HG03039 (cell line): ENCODE measurements at regions not wholly inside any gene's neighbourhood (a gene's known extent, or its start where the extent isn't known, plus 50 kb on each side); places are given as distances from the start of the nearest gene placed in this dataset.
"Not testable (repeated sequence)": the region's sequence is repeated elsewhere in the genome, so short reads cannot be mapped to it uniquely, and the experiment has no call there.

Experiments
- ATAC-seq: cut with Tn5 transposase; IDR thresholded peaks from one replicate; pipeline ENCODE4 v1.9.1; 2021; ENCODE audit warnings: mild to moderate bottlenecking, moderate library complexity; ENCODE audit not compliant: unreplicated experiment

DNA sequence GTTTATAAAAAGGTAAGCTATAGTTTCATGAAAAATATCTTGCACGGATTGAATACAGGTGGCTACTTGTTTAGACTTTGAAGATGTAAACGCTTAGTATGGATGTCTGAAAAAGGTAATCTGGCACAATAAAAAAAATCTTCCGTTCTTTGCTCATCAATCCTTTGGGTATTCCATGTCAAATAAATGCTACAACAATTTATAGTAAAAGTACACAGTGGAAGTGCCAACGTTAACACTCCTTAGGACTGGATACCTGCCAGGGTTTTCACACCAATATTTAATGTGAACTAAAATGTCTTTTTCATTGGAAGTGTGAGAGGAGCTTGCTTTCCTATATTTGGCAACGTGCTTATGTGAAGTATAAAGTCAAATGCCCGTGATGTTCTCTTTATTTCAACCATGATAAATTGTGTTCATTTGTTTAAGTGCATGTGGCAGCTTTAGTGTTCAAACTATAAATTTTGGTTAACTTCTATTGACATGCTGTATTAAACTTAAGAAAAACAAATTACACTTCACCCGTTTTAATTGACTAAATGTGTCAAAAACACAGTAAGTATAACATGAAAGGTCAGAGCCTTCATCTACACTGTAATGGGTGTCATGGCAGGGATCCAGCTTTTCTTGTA is 121.7 kb upstream of the HAND2 start:
- no peak for ATAC-seq

DNA sequence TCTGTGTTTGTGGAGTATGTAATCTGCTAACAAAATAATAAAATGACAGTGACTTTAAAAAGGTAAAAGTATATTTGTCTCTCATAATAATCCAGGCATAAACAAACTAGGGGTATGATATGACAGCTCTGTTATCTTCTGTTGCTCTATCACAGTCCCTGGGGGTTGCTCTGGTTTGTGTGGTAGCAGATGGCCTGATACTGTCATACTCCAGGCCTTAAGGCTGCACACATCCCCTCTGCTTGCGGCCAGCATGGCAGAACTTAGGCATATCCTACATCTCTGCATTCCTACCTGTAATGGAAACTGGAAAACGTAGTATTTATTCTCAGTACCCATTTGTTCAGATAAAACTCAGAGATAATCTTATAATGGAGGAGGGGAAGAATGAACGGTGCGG is 117.9 kb upstream of the HAND2 start:
- ATAC-seq = no peak

DNA sequence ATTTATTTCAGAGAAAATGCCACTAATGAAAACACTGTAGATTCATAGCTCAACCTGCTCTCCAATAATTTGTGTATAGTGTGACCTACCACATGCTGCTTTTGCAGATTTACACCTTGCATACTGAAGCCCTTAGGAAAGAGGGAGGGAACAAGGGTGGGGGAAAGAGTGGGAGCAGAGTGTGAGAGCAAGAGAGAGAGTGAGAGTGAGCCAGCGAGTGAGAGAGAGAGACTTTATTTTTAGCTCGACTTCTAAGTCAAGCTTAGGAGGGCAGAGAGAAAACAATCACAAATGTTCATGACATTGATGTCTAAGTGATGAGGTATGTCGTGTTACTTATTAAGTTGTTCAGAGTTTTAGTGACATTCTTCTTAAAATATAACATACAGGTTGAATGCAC is 112.5 kb upstream of the HAND2 start:
- no peak for ATAC-seq

DNA sequence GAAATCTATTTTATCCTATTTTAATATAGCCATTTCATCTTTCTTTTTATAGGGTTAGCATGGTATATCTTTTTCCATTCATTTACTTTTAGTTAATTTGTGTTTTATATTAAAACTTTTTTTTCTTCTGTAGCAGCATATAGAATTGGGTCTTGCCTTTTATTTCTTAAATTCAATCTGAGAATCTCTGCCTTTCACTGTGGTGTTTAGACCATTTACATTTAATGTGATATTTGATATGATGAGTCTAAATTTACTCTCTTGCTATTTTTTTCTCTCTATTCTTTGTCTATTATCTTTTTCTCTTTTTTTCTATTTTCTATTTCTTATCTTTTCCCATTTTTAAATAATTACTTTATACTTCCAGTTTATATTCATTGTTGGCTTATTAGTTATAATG is 105.4 kb upstream of the HAND2 start:
- ATAC-seq = no peak

DNA sequence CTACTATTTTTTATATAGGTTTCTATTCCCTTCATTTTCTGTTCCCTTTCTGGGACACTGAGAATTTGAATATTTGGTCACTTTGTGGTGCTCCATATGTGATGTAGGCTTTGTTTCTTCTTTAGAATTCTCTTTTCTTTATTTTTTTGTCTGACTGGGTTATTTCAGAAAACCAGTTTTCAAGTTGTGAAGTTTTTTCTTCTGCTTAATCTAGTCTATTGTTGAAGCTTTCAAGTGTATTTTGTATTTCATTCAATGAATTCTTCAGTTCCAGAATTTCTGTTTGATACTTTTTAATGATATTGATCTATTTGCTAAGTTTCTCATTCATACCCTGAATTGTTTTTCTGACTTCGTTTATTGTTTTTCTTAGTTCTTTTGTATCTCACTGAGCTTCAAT is 96.2 kb upstream of the HAND2 start:
- no peak for ATAC-seq

DNA sequence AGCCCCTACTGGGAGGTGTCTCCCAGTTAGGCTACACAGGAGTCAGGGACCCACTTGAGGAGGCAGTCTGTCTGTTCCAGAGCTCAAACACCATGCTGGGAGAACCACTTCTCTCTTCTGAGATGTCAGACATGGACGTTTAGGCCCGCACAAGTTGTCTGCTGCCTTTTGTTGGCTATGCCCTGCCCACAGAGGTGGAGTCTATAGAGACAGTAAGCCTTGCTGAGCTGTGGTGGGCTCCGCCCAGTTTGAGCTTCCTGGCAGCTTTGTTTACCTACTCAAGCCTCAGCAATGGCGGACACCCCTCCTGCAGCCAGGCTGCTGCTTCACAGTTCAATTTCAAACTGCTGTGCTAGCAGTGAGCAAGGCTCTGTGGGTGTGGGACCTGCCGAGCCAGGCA is 88.6 kb upstream of the HAND2 start:
- not testable (repeated sequence) for ATAC-seq

DNA sequence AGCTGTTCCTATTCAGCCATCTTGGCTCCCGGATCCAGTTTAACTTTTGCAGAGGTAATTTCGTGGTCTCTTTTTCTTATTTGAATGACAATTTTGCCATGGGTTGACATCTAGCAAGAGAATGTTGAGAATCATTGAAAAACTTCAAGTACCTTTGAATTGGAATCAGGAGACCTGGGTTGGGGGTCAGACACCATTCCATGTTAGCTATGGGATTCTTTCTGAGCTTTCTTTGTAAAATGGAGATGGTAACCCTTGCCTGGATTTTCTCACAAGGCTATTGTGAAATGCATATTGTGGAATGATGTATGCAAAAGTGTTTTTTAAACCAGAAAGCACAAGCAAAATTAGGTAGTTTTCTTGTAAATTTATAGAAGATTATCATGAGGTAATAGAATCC is 79.1 kb upstream of the HAND2 start:
- ATAC-seq = no peak

DNA sequence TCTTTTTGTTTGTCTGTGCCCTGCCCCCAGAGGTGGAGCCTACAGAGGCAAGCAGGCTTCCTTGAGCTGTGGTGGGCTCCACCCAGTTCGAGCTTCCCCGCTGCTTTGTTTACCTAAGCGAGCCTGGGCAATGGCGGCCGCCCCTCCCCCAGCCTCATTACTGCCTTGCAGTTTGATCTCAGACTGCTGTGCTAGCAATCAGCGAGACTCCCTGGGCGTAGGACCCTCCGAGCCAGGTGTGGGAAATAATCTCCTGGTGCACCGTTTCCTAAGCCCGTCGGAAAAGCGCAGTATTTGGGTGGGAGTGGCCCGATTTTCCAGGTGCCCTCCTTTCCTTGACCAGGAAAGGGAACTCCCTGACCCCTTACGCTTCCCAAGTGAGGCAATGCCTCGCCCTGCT is 78.6 kb upstream of the HAND2 start:
- ATAC-seq = not testable (repeated sequence)

DNA sequence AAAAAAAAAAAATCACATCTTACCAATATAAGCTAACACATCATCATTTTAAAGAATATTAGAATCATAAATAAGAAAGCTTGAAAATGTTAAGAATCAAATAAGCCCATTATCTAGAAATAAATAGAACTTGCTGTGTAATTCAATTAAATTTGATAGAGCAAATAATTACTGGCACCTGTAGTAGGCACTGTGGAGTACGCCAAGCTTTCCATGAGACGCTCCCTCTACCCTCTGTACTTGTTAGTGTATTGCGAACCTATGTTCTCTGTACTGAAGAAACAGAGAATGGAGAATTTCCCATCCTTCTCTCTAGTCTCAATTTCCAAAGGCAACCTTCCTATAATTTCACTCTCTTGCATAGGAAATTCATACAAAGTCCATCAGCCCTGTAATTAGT is 61.7 kb upstream of the HAND2 start:
- no peak for ATAC-seq

DNA sequence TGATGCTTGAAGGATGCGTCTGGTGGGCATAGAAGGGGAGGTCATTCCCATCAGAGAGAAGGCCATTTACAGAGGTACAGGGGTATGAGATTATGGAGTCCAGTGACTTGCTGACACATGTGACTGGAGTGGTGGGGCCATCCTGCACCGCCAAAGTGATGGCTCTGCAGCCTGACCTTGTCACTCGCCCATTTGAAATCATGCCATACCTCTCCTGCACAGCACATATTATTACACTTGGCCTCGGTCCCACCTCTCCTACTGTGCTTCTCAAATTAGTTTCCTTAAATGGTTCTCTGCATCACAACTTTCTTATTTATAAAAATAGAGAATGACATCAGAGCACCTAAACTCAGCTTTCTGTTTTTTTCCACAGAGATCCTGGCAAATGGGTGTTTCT is 60.7 kb upstream of the HAND2 start:
- ATAC-seq = no peak

DNA sequence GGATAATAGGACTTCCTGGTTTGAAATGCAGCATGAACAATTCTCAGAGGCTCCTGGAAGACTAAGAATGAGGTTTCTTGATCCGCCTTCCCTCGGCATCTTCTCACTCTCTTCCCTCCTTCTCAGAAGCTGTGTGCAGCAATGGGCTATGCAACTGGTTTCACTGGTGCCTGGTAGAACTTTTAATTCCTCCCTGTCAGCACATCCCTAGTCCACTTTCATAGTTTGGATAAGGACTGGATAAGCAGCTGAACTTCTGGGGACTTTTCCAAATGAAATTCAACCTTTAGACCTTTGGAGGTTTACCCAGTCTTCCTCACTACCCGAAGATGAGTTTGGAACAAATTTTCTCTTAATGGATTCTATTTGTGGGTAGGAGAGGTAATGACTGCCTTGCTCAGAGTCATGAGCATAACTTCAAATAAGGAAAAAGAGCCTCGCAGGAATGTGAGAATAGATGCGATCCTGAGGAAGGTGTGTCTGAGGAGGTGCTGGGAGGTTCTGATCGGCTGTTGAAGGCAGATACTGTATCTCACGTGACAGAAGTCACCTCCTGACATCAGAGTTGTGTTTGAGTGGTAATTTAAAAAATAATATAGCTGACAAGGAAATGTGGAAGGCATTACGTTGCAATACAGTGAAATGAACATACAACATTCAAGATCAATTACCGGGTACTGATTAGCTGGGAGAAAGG is 56.0 kb upstream of the HAND2 start:
- ATAC-seq = no peak

DNA sequence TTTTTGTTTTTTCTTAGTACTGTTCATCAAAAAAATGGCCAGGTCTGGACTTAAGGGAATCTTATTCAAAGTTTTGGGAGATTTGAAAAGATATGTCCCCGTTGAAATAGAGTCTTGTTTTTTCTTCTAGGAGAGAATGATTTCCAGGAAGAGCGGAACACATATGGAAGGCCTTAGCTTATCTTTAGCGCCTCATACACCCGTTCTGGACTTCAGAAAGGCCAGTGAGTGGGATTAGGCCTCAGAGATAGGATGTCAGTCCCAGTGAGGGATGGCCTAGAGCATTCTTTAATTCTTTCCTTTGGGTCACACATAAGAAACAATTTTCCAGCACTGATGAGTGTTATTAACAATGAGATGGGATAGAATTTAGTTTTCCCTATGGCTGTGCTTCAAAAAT is 54.5 kb upstream of the HAND2 start:
- ATAC-seq = no peak
